ENCODE measurements at regions not wholly inside any gene's neighbourhood (a gene's known extent, or its start where the extent isn't known, plus 50 kb on each side); places are given as distances from the start of the nearest gene placed in this dataset.

DNA sequence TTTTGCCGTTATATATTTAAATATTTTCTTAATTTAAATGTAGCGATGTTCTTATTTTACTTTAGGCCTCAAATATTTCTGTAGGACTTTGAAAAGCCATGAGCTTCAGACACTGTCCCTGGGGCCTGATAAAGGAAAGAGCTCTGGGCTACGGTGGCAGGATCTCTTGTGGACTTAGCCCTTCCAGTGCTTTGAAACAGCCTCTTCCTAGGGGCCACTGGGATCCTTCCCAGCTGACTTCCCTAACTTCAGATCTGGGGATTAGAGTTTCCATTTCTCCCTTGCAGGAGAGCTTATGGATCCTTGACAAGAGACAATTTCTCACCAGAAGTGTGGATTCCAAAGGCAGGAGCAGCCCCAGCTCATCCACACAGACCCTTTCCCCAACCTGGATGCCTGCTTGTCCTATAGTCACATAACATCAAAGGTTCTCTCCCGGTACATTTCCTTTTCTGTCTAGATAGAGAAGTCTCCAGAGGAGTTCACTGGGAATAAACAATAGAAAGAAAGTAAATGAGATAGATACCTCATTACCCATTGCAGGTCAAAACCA lies 221.4 kb downstream of the TTC6 start:
- TF ChIP-seq ARNT (IDR thresholded peaks at IDR 0.05) = no peak
- TF ChIP-seq FOXA1 (IDR thresholded peaks at IDR 0.05) = no peak

Data from HEK293T (cell line).